Retinal pigment epithelial cell (primary cell): ENCODE measurements at regions not wholly inside any gene's neighbourhood (a gene's known extent, or its start where the extent isn't known, plus 50 kb on each side); places are given as distances from the start of the nearest gene placed in this dataset.

ENCODE experiments used
- DNase-seq: peaks from one replicate; pipeline ENCODE4 v3.0.0-alpha.2; 2010; ENCODE audit warnings: low read depth
- H3K4me3 ChIP-seq: 2 replicates; pipeline ENCODE4 v1.5.1; 2011; ENCODE audit warnings: mild to moderate bottlenecking, low read length, control low read depth, moderate library complexity
- CTCF ChIP-seq: conservative IDR thresholded peaks from 2 replicates; pipeline ENCODE4 v1.5.1; 2011; ENCODE audit warnings: low read depth, low read length, control low read depth, inconsistent platforms

- TF ChIP-seq CTCF: no peak
- DNase-seq: no peak
- no peak overlapping the region for H3K4me3 ChIP-seq
These were observed 94.3 kb upstream of the DOCK10 start for GRCh38 chr2:225136552-225136951.

- no peak for DNase-seq
- H3K4me3 ChIP-seq: no peak overlapping the region
- TF ChIP-seq CTCF: no peak
These were observed 89.6 kb upstream of the DOCK10 start for GRCh38 chr2:225131898-225132297.

- H3K4me3 ChIP-seq: no peak overlapping the region
- TF ChIP-seq CTCF: no peak
- DNase-seq: no peak
These were observed 87.8 kb upstream of the DOCK10 start for GRCh38 chr2:225130093-225130492.

GRCh38 chr2:225124311-225125017 is 82.2 kb upstream of the DOCK10 start:
- no peak overlapping the region for H3K4me3 ChIP-seq
- no peak for TF ChIP-seq CTCF
- no peak for DNase-seq

- no peak for DNase-seq
- H3K4me3 ChIP-seq: no peak overlapping the region
- TF ChIP-seq CTCF: peak; percentile 61
These were observed 80.6 kb upstream of the DOCK10 start for GRCh38 chr2:225122583-225123486.

- no peak for DNase-seq
- TF ChIP-seq CTCF: no peak
- H3K4me3 ChIP-seq: no peak overlapping the region
These were observed 79.7 kb upstream of the DOCK10 start for GRCh38 chr2:225122007-225122406.
